Neural progenitor cell (in vitro differentiated cells): ENCODE measurements at regions not wholly inside any gene's neighbourhood (a gene's known extent, or its start where the extent isn't known, plus 50 kb on each side); places are given as distances from the start of the nearest gene placed in this dataset.
"Not testable (repeated sequence)": the region's sequence is repeated elsewhere in the genome, so short reads cannot be mapped to it uniquely, and the experiment has no call there.

ENCODE experiments used
- DNase-seq: peaks from one replicate; pipeline ENCODE4 v3.0.0-alpha.2; 2016; ENCODE audit warnings: low spot score
- H2AFZ ChIP-seq: fragments of 200-600 bp; sonication (generic); replicated peaks from 2 replicates; pipeline ENCODE4 v1.6.1; 2016; ENCODE audit warnings: antibody characterized with exemption
- H3F3A ChIP-seq: fragments of 200-600 bp; sonication (generic); 2 replicates; pipeline ENCODE4 v1.6.1; 2016; ENCODE audit warnings: antibody characterized with exemption, low read depth
- H3K27ac ChIP-seq: fragments of 200-600 bp; sonication (generic); 2 replicates; pipeline ENCODE4 v1.5.1; 2016; ENCODE audit warnings: mild to moderate bottlenecking
- H3K27me3 ChIP-seq: fragments of 200-600 bp; sonication (generic); 2 replicates; pipeline ENCODE4 v1.6.1; 2016; ENCODE audit warnings: mild to moderate bottlenecking, moderate library complexity
- H3K36me3 ChIP-seq: fragments of 200-600 bp; sonication (generic); 2 replicates; pipeline ENCODE4 v1.5.1; 2016
- H3K4me1 ChIP-seq: fragments of 200-600 bp; sonication (generic); 2 replicates; pipeline ENCODE4 v1.6.1; 2016; ENCODE audit warnings: mixed run types
- H3K4me2 ChIP-seq: fragments of 200-600 bp; sonication (generic); 2 replicates; pipeline ENCODE4 v1.6.1; 2016
- H3K4me3 ChIP-seq: fragments of 200-600 bp; sonication (generic); 2 replicates; pipeline ENCODE4 v1.5.1; 2016
- H3K79me2 ChIP-seq: fragments of 200-600 bp; sonication (generic); 2 replicates; pipeline ENCODE4 v1.6.1; 2016; ENCODE audit warnings: low read depth
- H3K9ac ChIP-seq: fragments of 200-600 bp; sonication (generic); 2 replicates; pipeline ENCODE4 v1.6.1; 2016
- H3K9me3 ChIP-seq: fragments of 200-600 bp; sonication (generic); 2 replicates; pipeline ENCODE4 v1.5.1; 2016; ENCODE audit warnings: low read depth
- H4K20me1 ChIP-seq: fragments of 200-600 bp; sonication (generic); 2 replicates; pipeline ENCODE4 v1.6.1; 2016; ENCODE audit warnings: low read depth
- H3K27ac Mint-ChIP-seq: 3 replicates; pipeline ENCODE4 v1.8.0; 2021; ENCODE audit warnings: mixed read lengths
- H3K27me3 Mint-ChIP-seq: 2 replicates; pipeline ENCODE4 v1.8.0; 2022; ENCODE audit warnings: low read depth, mild to moderate bottlenecking, inconsistent platforms, moderate library complexity, mixed read lengths; ENCODE audit not compliant: insufficient read depth
- H3K36me3 Mint-ChIP-seq: 3 replicates; pipeline ENCODE4 v1.8.0; 2021; ENCODE audit warnings: mixed read lengths
- H3K4me1 Mint-ChIP-seq: 3 replicates; pipeline ENCODE4 v1.8.0; 2021; ENCODE audit warnings: mixed read lengths
- H3K4me3 Mint-ChIP-seq: 3 replicates; pipeline ENCODE4 v1.8.0; 2021; ENCODE audit warnings: mild to moderate bottlenecking, moderate library complexity, mixed read lengths
- H3K9me3 Mint-ChIP-seq: 3 replicates; pipeline ENCODE4 v1.8.0; 2020; ENCODE audit warnings: mixed read lengths

- H3K27ac ChIP-seq, H3K36me3 Mint-ChIP-seq, H3F3A ChIP-seq, DNase-seq, H3K27ac Mint-ChIP-seq, H3K4me1 Mint-ChIP-seq, H3K9ac ChIP-seq, H3K27me3 ChIP-seq, H3K79me2 ChIP-seq, H2AFZ ChIP-seq, H3K4me2 ChIP-seq, H4K20me1 ChIP-seq, H3K9me3 ChIP-seq, H3K4me3 ChIP-seq, H3K36me3 ChIP-seq, H3K27me3 Mint-ChIP-seq, H3K4me1 ChIP-seq, H3K4me3 Mint-ChIP-seq: not testable (repeated sequence)
- H3K9me3 Mint-ChIP-seq, result peaks cover 27% of the 10 kb centered on the region
These were observed 735.6 kb upstream of the DEFB115 start for GRCh38 chr20:30521686-30522415.

- H3K27me3 Mint-ChIP-seq, H4K20me1 ChIP-seq, H3K9ac ChIP-seq, H2AFZ ChIP-seq, H3K27ac ChIP-seq, H3K4me3 ChIP-seq, H3K36me3 Mint-ChIP-seq, H3K36me3 ChIP-seq, H3K4me1 Mint-ChIP-seq, H3K4me3 Mint-ChIP-seq, H3K4me2 ChIP-seq, H3K27ac Mint-ChIP-seq, H3K79me2 ChIP-seq, H3K27me3 ChIP-seq, H3F3A ChIP-seq, DNase-seq, H3K4me1 ChIP-seq: not testable (repeated sequence)
- peaks cover 32% of the 10 kb centered on the region for H3K9me3 Mint-ChIP-seq
- H3K9me3 ChIP-seq, result peaks cover 12% of the 10 kb centered on the region
These were observed 733.3 kb upstream of the DEFB115 start for GRCh38 chr20:30524155-30524554.

- not testable (repeated sequence) for H3K9me3 ChIP-seq, H3K9ac ChIP-seq, H3K4me3 ChIP-seq, H3K4me1 ChIP-seq, H3K27ac Mint-ChIP-seq, H3K4me3 Mint-ChIP-seq, H3K79me2 ChIP-seq, H3K27me3 ChIP-seq, H3K36me3 ChIP-seq, H3K4me2 ChIP-seq, H3K36me3 Mint-ChIP-seq, H2AFZ ChIP-seq, H3K4me1 Mint-ChIP-seq, H3F3A ChIP-seq, H3K27me3 Mint-ChIP-seq, H3K27ac ChIP-seq, DNase-seq, H4K20me1 ChIP-seq
- H3K9me3 Mint-ChIP-seq, result peaks cover 35% of the 10 kb centered on the region
These were observed 732.7 kb upstream of the DEFB115 start for GRCh38 chr20:30524761-30525160.

GRCh38 chr20:30533653-30534052 is 723.8 kb upstream of the DEFB115 start:
- not testable (repeated sequence) for H3K9ac ChIP-seq, H3K36me3 Mint-ChIP-seq, H3K4me3 Mint-ChIP-seq, H3K36me3 ChIP-seq, H3K4me1 ChIP-seq, H3K9me3 ChIP-seq, H3K4me2 ChIP-seq, H3K27ac Mint-ChIP-seq, H3K27me3 ChIP-seq, H3K27me3 Mint-ChIP-seq, H3F3A ChIP-seq, H3K4me3 ChIP-seq, DNase-seq, H4K20me1 ChIP-seq, H2AFZ ChIP-seq, H3K79me2 ChIP-seq, H3K27ac ChIP-seq, H3K4me1 Mint-ChIP-seq
- H3K9me3 Mint-ChIP-seq, result peaks cover 20% of the 10 kb centered on the region

- not testable (repeated sequence) for H3F3A ChIP-seq, H3K36me3 ChIP-seq, H3K4me3 Mint-ChIP-seq, H3K36me3 Mint-ChIP-seq, H3K4me3 ChIP-seq, H2AFZ ChIP-seq, H4K20me1 ChIP-seq, H3K27ac Mint-ChIP-seq, H3K4me1 Mint-ChIP-seq, H3K27me3 Mint-ChIP-seq, DNase-seq, H3K9me3 ChIP-seq, H3K79me2 ChIP-seq, H3K9ac ChIP-seq, H3K4me1 ChIP-seq, H3K27me3 ChIP-seq, H3K27ac ChIP-seq, H3K4me2 ChIP-seq
- H3K9me3 Mint-ChIP-seq, result peaks cover 16% of the 10 kb centered on the region
These were observed 720.0 kb upstream of the DEFB115 start for GRCh38 chr20:30537459-30537858.

GRCh38 chr20:30540330-30541069 is 717.0 kb upstream of the DEFB115 start:
- not testable (repeated sequence) for H3K27me3 ChIP-seq, H3K36me3 Mint-ChIP-seq, H3K9me3 ChIP-seq, H3K4me3 Mint-ChIP-seq, H3K4me2 ChIP-seq, H3K4me3 ChIP-seq, H3K27ac ChIP-seq, H3K9ac ChIP-seq, DNase-seq, H3K36me3 ChIP-seq, H3K27ac Mint-ChIP-seq, H3K27me3 Mint-ChIP-seq, H3K79me2 ChIP-seq, H3F3A ChIP-seq, H3K4me1 Mint-ChIP-seq, H2AFZ ChIP-seq, H4K20me1 ChIP-seq, H3K4me1 ChIP-seq
- peaks cover 20% of the 10 kb centered on the region for H3K9me3 Mint-ChIP-seq

- not testable (repeated sequence) for H3K79me2 ChIP-seq, H4K20me1 ChIP-seq, H3K9ac ChIP-seq, H3K27me3 Mint-ChIP-seq, H3K36me3 Mint-ChIP-seq, H2AFZ ChIP-seq, H3K4me1 Mint-ChIP-seq, H3K27ac ChIP-seq, H3K4me3 Mint-ChIP-seq, H3K4me2 ChIP-seq, H3K27me3 ChIP-seq, H3F3A ChIP-seq, H3K27ac Mint-ChIP-seq, H3K4me3 ChIP-seq, H3K9me3 ChIP-seq, DNase-seq, H3K36me3 ChIP-seq, H3K4me1 ChIP-seq
- H3K9me3 Mint-ChIP-seq, result peaks cover 19% of the 10 kb centered on the region
These were observed 706.2 kb upstream of the DEFB115 start for GRCh38 chr20:30551236-30551635.

- H3K4me3 ChIP-seq, H4K20me1 ChIP-seq, H3K4me1 Mint-ChIP-seq, H3K36me3 Mint-ChIP-seq, H3K4me3 Mint-ChIP-seq, DNase-seq, H3K4me2 ChIP-seq, H3K36me3 ChIP-seq, H3F3A ChIP-seq, H3K79me2 ChIP-seq, H3K9ac ChIP-seq, H3K27me3 Mint-ChIP-seq, H3K4me1 ChIP-seq, H3K27ac ChIP-seq, H3K9me3 ChIP-seq, H3K27ac Mint-ChIP-seq, H2AFZ ChIP-seq, H3K27me3 ChIP-seq: not testable (repeated sequence)
- peaks cover 23% of the 10 kb centered on the region for H3K9me3 Mint-ChIP-seq
These were observed 700.7 kb upstream of the DEFB115 start for GRCh38 chr20:30556797-30557196.
